ENCODE measurements at regions not wholly inside any gene's neighbourhood (a gene's known extent, or its start where the extent isn't known, plus 50 kb on each side); places are given as distances from the start of the nearest gene placed in this dataset.

DNA sequence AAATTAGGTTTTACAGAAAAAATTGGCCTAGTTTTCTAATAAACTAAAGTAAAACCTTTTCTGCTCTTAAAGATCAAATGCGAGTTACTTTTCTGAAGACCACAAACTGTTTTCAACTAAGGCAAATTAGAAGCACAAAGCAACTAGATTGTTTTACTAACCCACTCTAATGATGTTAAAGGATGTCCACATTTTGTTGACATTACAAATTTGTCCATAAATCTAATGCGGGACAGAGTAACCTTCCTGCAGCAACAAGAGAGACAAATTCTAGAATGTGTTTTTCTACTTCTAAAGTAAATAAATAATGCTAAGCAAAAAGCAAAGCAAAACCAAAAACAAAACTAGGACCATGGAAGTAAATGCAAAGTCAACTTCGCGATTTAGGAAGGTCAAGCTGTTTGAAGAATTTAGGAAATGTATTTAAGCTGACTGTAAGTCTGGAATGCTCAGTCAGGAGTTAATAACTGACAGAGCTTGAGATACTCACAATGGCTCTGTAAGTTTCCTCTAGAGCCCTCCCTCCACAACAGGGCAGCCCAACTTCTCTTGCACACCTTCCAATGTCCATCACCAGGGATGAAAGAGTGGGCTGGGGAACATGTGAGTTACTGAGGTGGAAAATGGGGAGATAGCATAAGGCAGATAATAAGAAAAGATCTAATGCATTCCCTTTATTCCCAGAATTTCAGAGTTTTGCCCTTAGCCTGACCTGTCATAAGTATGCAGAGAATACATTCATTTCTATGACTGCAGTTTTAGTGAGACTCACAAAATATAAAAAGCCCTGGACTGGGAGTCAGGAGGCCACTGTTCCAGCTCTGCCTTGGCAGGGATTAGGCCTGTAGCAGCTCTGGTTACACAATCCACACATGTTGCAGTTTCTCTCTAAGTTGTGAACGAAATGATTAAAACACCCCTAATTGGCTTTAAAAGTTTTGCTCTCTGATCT is 158.8 kb downstream of the FOXA2 start:
- Histone ChIP-seq H3K4me3 (ENCODE audit: insufficient read depth, low read depth, low read length) (no peak overlapping the region), H3K27me3 (ENCODE audit: insufficient read depth, low read length) (no peaks in the 10 kb centered on the region), H4K20me1 (ENCODE audit: insufficient read depth, low read length) (no peaks in the 10 kb centered on the region), H2AFZ (ENCODE audit: low read depth, low read length) (no peak overlapping the region), H3K79me2 (ENCODE audit: insufficient read depth, low read length) (no peaks in the 10 kb centered on the region), H3K9me3 (ENCODE audit: insufficient read depth, low read depth, low read length) (peaks cover 2% of the 10 kb centered on the region), H3K36me3 (ENCODE audit: insufficient read depth, low read length) (no peaks in the 10 kb centered on the region), H3K27ac (ENCODE audit: low read depth, low read length) (no peak overlapping the region), H3K4me2 (ENCODE audit: low read length) (no peak overlapping the region), H3K4me1 (ENCODE audit: insufficient read depth, low read length) (no peaks in the 10 kb centered on the region), H3K9ac (ENCODE audit: low read length) (no peak overlapping the region)
- H3K9me3 Mint-ChIP-seq (ENCODE audit: unreplicated experiment): no peaks in the 10 kb centered on the region
- H3K4me1 Mint-ChIP-seq (ENCODE audit: low read depth, unreplicated experiment): peaks cover 7% of the 10 kb centered on the region
- H3K4me3 Mint-ChIP-seq (ENCODE audit: unreplicated experiment): no peak overlapping the region
- peak overlapping the region; percentile 20 for H3K27ac Mint-ChIP-seq (ENCODE audit: unreplicated experiment)
- no peaks in the 10 kb centered on the region for H3K36me3 Mint-ChIP-seq (ENCODE audit: low read depth, unreplicated experiment)
- DNase-seq (ENCODE audit: low read depth) (no peak), FAIRE-seq (no peak)
- TF ChIP-seq EZH2 (IDR thresholded peaks at IDR 0.05; ENCODE audit: insufficient read depth, low read length): no peak
- TF ChIP-seq, protein P1, sequence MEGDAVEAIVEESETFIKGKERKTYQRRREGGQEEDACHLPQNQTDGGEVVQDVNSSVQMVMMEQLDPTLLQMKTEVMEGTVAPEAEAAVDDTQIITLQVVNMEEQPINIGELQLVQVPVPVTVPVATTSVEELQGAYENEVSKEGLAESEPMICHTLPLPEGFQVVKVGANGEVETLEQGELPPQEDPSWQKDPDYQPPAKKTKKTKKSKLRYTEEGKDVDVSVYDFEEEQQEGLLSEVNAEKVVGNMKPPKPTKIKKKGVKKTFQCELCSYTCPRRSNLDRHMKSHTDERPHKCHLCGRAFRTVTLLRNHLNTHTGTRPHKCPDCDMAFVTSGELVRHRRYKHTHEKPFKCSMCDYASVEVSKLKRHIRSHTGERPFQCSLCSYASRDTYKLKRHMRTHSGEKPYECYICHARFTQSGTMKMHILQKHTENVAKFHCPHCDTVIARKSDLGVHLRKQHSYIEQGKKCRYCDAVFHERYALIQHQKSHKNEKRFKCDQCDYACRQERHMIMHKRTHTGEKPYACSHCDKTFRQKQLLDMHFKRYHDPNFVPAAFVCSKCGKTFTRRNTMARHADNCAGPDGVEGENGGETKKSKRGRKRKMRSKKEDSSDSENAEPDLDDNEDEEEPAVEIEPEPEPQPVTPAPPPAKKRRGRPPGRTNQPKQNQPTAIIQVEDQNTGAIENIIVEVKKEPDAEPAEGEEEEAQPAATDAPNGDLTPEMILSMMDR (IDR thresholded peaks at IDR 0.05; ENCODE audit: insufficient read depth, low read depth, low read length): no peak
- H3K27me3 Mint-ChIP-seq (ENCODE audit: low read depth, unreplicated experiment): peaks cover 30% of the 10 kb centered on the region

DNA sequence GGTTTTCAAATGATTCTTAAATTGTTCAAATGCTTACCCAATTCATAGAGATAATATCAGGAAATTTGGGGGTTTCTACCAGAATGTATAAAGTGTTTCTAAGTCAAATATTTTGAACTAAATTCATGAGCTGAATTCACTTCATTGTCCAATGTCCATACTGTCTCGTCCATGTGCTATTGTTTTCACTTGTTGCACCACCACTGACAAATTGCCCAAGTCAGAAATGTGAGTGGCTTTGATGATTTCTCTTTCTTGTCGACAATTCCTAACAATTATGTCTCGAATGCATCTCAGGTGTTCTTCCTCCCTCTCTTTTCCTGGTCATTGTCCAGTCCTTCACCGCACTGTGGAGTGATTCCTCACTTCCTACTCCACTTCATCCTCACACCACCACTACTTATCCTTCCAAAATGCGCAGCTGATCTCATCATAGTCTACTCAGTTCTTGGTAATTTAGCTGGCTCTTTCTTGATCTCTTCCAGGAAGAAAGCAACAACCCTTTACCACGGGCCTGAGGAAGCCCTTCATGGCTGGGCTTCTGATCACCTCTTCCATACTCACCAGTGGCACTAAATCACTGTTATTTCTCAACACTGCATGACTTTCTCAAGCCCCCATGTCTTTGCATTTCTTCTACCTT is 161.1 kb downstream of the FOXA2 start:
- no peaks in the 10 kb centered on the region for H4K20me1 ChIP-seq (ENCODE audit: insufficient read depth, low read length)
- H3K9me3 Mint-ChIP-seq (ENCODE audit: unreplicated experiment): no peaks in the 10 kb centered on the region
- H3K36me3 ChIP-seq (ENCODE audit: insufficient read depth, low read length): no peaks in the 10 kb centered on the region
- no peak overlapping the region for H3K27ac Mint-ChIP-seq (ENCODE audit: unreplicated experiment)
- no peaks in the 10 kb centered on the region for H3K79me2 ChIP-seq (ENCODE audit: insufficient read depth, low read length)
- no peaks in the 10 kb centered on the region for H3K4me1 ChIP-seq (ENCODE audit: insufficient read depth, low read length)
- H2AFZ ChIP-seq (ENCODE audit: low read depth, low read length): no peak overlapping the region
- no peaks in the 10 kb centered on the region for H3K27me3 ChIP-seq (ENCODE audit: insufficient read depth, low read length)
- no peaks in the 10 kb centered on the region for H3K36me3 Mint-ChIP-seq (ENCODE audit: low read depth, unreplicated experiment)
- DNase-seq (ENCODE audit: low read depth) (no peak), FAIRE-seq (no peak)
- no peak overlapping the region for H3K27ac ChIP-seq (ENCODE audit: low read depth, low read length)
- no peak for TF ChIP-seq EZH2 (IDR thresholded peaks at IDR 0.05; ENCODE audit: insufficient read depth, low read length)
- TF ChIP-seq, protein P1 (IDR thresholded peaks at IDR 0.05; ENCODE audit: insufficient read depth, low read depth, low read length): no peak
- peaks cover 2% of the 10 kb centered on the region for H3K9me3 ChIP-seq (ENCODE audit: insufficient read depth, low read depth, low read length)
- no peak overlapping the region for H3K4me3 Mint-ChIP-seq (ENCODE audit: unreplicated experiment)
- H3K4me2 ChIP-seq (ENCODE audit: low read length): no peak overlapping the region
- peaks cover 12% of the 10 kb centered on the region for H3K27me3 Mint-ChIP-seq (ENCODE audit: low read depth, unreplicated experiment)
- no peak overlapping the region for H3K9ac ChIP-seq (ENCODE audit: low read length)
- H3K4me3 ChIP-seq (ENCODE audit: insufficient read depth, low read depth, low read length): no peak overlapping the region
- peaks cover 5% of the 10 kb centered on the region for H3K4me1 Mint-ChIP-seq (ENCODE audit: low read depth, unreplicated experiment)

Measured in astrocyte (in vitro differentiated cells and primary cell).